Activated CD4-positive, alpha-beta T cell treated with anti-CD3 and anti-CD28 coated beads, Interleukin-2, Interleukin-6, amounts not matched to agents 100 ng/mL and 50 ng/mL, durations not matched to agents 16 hours and 8 hours (primary cell): ENCODE measurements at regions not wholly inside any gene's neighbourhood (a gene's known extent, or its start where the extent isn't known, plus 50 kb on each side); places are given as distances from the start of the nearest gene placed in this dataset.

Experiments
- DNase-seq: peaks from one replicate; pipeline ENCODE4 v3.0.0-alpha.2; 2020

DNA sequence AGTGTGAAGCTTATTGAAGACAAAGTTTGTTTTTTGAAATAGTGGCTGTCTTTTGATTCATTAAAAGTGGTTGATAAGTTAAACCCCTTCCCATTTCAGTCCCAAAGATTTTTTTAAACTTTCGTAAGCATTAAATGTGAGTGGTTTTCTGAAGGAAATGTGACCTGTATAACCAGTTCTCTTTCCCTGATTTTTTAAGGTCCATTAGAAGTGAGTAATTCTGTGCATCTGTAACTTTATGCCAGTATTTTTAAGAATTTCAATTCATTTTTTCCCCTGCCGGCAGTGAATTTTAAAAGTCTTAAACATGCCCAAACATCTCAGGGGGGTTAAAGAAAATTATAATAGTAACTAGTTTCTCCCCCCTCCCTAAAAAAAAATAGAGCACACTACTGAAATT is 254.6 kb upstream of the SP8 start:
- no peak for DNase-seq

GRCh38 chr7:21041666-21042065 is 255.0 kb upstream of the SP8 start:
- DNase-seq = no peak

DNA sequence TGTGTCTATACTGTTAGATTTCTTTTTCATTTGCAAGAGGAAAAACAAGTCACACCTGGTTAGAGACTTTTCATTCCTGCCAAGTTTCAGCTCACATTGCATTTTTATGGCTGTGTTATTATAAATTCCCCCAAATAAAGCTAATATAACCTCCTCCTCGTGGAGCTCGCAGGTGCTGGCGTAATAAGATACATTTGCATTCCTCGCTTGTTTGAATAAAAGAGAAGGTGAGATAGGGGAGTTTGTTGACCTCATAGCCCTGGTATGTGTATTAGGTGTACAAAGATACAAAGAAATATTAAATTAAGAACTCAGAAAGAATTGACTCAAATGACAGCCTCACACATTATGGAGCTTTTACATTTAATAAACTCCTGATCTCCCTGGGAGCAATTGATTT is 257.7 kb upstream of the SP8 start:
- no peak for DNase-seq

GRCh38 chr7:21044913-21045568 is 258.4 kb upstream of the SP8 start:
- no peak for DNase-seq

DNA sequence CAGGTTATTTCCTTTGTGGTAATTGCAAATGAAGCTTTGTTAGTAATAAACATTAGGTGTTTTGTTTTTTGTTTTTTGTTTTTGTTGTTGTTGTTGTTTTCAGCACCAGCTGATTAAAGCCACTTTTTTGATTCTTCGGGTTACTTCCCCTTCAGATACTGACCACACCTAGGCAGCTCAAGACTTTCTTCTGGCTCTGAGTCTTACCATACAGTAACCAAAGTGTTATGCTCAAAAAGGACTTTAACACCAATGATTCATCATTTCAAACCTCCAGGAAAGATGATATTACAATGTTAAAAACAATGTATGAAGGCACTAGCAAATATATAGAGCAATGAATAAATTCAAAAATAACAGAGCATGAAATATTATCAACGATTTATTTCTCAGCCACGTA is 265.2 kb upstream of the SP8 start:
- DNase-seq = no peak

- DNase-seq = no peak
These were observed 267.9 kb upstream of the SP8 start for GRCh38 chr7:21054427-21055112.

GRCh38 chr7:21059069-21059468 is 272.4 kb upstream of the SP8 start:
- DNase-seq = no peak

DNA sequence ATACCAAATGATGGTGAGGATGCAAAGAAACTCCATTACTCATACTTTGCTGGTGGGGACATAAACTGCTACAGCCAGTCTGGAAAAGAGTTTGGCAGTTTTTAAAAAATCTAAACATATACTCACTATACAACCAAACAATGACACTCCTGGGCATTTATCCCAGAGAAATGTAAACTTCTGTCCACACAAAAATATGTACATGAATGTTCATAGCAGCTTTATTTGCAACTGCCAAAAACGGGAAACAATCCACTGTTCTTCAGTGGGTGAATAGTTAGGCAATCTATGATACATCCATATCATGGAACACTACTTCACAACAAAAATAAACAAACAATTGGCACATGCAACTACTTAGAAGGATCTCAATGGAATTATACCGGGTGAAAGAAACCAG is 276.4 kb upstream of the SP8 start:
- DNase-seq = no peak

DNA sequence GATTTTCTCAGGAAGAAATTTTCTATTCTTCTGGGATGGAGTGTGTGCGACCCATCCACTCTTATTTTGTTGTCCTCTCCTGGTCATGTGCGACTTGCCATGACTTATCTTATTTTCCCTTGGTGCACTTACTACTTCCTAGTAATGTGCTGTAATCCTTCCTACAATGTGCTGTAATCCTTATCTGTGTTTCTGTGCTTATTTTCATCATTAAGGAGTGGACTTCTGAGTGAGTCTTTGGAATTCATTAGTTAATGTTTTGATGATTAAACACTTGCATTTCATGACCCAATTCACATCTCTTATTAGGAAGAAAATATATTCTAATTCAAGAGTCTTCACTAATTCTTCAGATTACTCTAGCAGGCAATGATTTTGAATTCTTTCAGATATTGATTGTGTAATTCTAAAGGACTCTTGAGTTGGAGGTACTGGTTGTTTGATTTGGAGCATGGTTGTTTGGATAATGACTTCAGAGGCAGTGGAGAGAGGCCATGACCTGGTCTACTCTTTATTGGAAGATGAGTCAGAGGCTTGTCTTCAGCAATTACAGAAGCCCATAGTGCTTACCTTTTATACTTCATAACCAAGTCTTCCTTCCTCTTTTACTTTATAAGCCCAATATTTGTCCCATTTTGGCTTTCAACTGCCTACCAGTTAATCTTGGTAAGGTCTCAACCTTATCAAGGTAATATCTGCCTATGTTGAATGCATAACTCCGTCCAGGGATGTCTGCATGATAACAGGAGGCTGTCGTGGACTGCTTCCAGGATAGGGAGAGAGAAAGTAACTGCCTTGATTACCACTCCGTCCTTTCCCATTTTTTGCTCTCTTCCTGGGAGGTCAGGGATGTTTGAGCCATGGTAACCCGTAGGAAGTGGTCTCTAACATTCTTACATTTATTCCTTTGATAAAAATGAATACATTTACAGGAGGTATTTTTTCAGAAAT is 278.3 kb upstream of the SP8 start:
- no peak for DNase-seq

- no peak for DNase-seq
These were observed 279.5 kb upstream of the SP8 start for GRCh38 chr7:21066221-21066620.

- DNase-seq = no peak
These were observed 280.5 kb upstream of the SP8 start for GRCh38 chr7:21067216-21067615.

GRCh38 chr7:21070571-21071090 is 283.9 kb upstream of the SP8 start:
- DNase-seq = no peak

GRCh38 chr7:21071561-21072501 is 285.1 kb upstream of the SP8 start:
- no peak for DNase-seq

DNA sequence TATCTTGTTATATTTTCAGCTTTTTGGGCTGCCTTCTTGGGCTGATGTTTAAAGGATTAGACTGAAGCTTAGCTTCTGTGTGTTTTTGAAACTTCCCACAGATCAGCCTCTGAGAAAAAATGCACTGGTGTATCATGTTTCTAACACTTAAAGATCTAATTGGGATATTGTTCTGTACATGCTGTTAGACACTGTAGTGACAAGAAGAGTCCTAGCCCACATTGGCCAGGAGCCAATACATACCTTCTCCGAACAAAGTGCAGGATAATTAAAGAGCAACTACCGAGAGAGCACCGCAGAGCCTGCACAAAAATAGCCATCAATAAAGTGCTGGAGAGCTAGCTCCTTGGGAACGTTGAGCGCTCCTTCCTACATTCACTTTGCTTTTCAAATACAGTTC is 289.4 kb upstream of the SP8 start:
- DNase-seq = no peak

DNA sequence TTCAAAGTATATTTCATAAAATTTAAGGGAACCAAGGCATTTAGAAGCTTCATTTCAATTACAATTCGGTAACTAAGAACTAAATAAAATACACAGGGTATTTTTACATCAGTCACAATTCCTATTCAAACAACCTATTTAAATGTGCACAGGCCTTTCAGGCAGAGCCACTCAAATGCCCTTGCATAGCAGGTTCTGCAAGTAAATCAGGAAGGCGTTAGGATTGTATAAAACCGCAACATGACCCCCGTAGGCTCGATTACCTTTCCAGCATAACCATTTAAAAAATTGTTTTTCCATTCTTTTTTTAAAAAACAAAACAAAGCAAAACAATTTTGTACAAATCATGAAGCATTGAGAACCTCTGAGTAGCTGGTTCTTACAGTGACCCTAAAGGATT is 289.9 kb upstream of the SP8 start:
- DNase-seq = no peak

DNA sequence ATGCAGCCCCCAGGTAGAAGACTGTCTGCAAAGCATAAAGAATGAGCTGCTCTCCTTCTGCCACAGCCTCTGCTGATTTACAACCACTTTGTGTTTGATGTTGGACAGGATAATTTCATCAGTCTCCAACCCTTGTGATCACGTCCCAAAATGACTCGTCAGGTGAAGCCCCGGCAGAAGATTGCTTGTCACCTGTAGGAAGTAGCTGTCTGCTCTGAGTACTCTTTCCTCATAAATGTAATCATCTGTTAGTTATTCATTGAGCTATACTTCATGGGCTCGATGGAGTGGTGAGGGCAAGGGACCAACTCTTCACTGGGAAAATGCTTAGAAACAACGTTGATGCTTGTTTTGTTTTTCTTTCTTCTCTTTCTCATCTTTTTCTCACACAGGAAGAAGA is 290.9 kb upstream of the SP8 start:
- DNase-seq = no peak

DNA sequence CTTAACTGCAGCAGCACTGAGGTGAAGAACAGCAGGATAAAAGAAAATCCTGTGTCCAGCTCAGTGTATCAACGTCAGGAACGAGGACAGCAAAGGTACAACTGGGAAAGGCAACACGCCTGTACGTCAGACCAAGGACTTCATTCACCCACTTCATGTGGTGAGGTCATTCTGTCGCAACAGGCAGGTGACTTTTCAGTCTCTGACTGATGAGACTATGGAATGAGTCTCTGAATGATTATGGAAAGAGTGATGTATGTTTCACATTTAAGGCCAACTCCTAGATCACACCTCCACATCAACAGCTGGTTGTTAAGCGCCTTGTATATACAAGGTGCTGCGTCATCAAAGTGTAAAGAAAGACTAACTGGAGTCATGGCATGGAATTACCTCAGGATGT is 297.6 kb upstream of the SP8 start:
- no peak for DNase-seq

GRCh38 chr7:21086688-21087087 is 300.0 kb upstream of the SP8 start:
- DNase-seq = no peak

DNA sequence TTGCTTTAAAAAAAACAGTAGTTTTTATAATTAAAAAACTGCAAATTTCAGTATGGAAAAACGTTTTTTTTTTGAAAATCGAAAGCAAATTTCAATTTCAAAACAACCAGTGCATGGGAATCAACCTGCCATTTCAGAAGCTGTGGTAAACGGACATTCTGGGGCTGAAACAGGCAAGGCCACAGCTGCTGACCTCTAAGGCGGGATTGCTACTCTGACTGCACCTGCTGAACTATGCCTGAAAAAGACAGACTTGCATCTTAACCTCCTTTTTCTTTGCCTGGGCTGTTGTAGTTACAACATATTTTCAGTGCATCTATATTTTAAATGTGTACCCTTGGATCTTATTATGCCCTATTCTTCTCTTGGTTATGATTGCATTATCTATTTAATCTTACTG is 303.0 kb upstream of the SP8 start:
- DNase-seq = no peak

- DNase-seq = no peak
These were observed 306.3 kb upstream of the SP8 start for GRCh38 chr7:21092766-21093702.

GRCh38 chr7:21094589-21094988 is 307.9 kb upstream of the SP8 start:
- DNase-seq = no peak
